ENCODE measurements at regions not wholly inside any gene's neighbourhood (a gene's known extent, or its start where the extent isn't known, plus 50 kb on each side); places are given as distances from the start of the nearest gene placed in this dataset.

GRCh38 chr20:40287683-40288082 lies 401.4 kb downstream of the MAFB start:
- TF ChIP-seq CTCF (IDR thresholded peaks at IDR 0.05; ENCODE audit: extremely low read depth, missing control alignments) = no peak
- no peak for DNase-seq (ENCODE audit: low spot score)

GRCh38 chr20:40286975-40287531 lies 402.0 kb downstream of the MAFB start:
- no peak for DNase-seq (ENCODE audit: low spot score)
- TF ChIP-seq CTCF (IDR thresholded peaks at IDR 0.05; ENCODE audit: extremely low read depth, missing control alignments) = no peak

- DNase-seq (ENCODE audit: low spot score) = no peak
Measured at GRCh38 chr20:40284611-40285010, 404.4 kb downstream of the MAFB start.

GRCh38 chr20:40283689-40284088 lies 405.3 kb downstream of the MAFB start:
- no peak for DNase-seq (ENCODE audit: low spot score)
- no peak for TF ChIP-seq CTCF (IDR thresholded peaks at IDR 0.05; ENCODE audit: extremely low read depth, missing control alignments)

More at GRCh38 chr20:40284611-40285010, 404.4 kb downstream of the MAFB start:
- no peak for TF ChIP-seq CTCF (IDR thresholded peaks at IDR 0.05; ENCODE audit: extremely low read depth, missing control alignments)

GRCh38 chr20:40282941-40283340 lies 406.1 kb downstream of the MAFB start:
- no peak for DNase-seq (ENCODE audit: low spot score)
- no peak for TF ChIP-seq CTCF (IDR thresholded peaks at IDR 0.05; ENCODE audit: extremely low read depth, missing control alignments)

GRCh38 chr20:40282541-40282940 lies 406.5 kb downstream of the MAFB start:
- no peak for TF ChIP-seq CTCF (IDR thresholded peaks at IDR 0.05; ENCODE audit: extremely low read depth, missing control alignments)
- DNase-seq (ENCODE audit: low spot score) = no peak

GRCh38 chr20:40280616-40281015 lies 408.4 kb downstream of the MAFB start:
- TF ChIP-seq CTCF (IDR thresholded peaks at IDR 0.05; ENCODE audit: extremely low read depth, missing control alignments) = no peak
- no peak for DNase-seq (ENCODE audit: low spot score)
